ENCODE measurements at regions not wholly inside any gene's neighbourhood (a gene's known extent, or its start where the extent isn't known, plus 50 kb on each side); places are given as distances from the start of the nearest gene placed in this dataset.

GRCh38 chr4:186428481-186428880 is 126.9 kb downstream of the MTNR1A start:
- no peak overlapping the region for H4K91ac ChIP-seq (ENCODE audit: insufficient read depth, low read depth, low read length)
- no peaks in the 10 kb centered on the region for H4K20me1 ChIP-seq (ENCODE audit: insufficient read depth, low read length)
- H4K8ac ChIP-seq (ENCODE audit: low read depth in 2 of 2, low read length in 2 of 2): no peak overlapping the region
- no peak overlapping the region for H2BK120ac ChIP-seq (ENCODE audit: low read depth, low read length)
- no peak overlapping the region for H2BK15ac ChIP-seq (ENCODE audit: low read depth, low read length)
- no peak overlapping the region for H3K56ac ChIP-seq (ENCODE audit: extremely low read depth, insufficient read depth, low read length)
- H4K5ac ChIP-seq (ENCODE audit: low read depth, low read length): no peak overlapping the region
- 69% methylated on average over 6 of the region's 13 CpGs; no CpG with 5 or more reads in 1 of the 2 experiments for WGBS, 2 experiments (ENCODE audit: extremely low coverage in 2 of 2, insufficient read length in 1 of 2)
- H3K9me1 ChIP-seq (ENCODE audit: insufficient read depth, low read length): no peaks in the 10 kb centered on the region
- intact Hi-C loops (cut with micrococcal nuclease): no loop called here
- dilution Hi-C loops (cut with HindIII; ENCODE audit: low sequenced_read_pairs, unreplicated experiment): no loop called here
- H3K27me3 ChIP-seq (ENCODE audit: control insufficient read depth, insufficient read depth, low read length): no peaks in the 10 kb centered on the region
- H3K9me3 ChIP-seq (ENCODE audit: control insufficient read depth, insufficient read depth, low read length): 0 out of 2 replicates have a peak, but pooled peaks cover 2% of the 10 kb centered on the region
- H3K14ac ChIP-seq (replicated peaks; ENCODE audit: low read depth, low read length): no peak overlapping the region
- no peak overlapping the region for H2AK9ac ChIP-seq (replicated peaks; ENCODE audit: low read depth, low read length, poor library complexity)
- no peak overlapping the region for H2BK5ac ChIP-seq (ENCODE audit: low read depth, low read length, poor library complexity, severe bottlenecking)
- H3K18ac ChIP-seq (ENCODE audit: low read depth, low read length): no peak overlapping the region
- H3K4me1 ChIP-seq (ENCODE audit: control insufficient read depth, insufficient read depth, low read length): no peaks in the 10 kb centered on the region
- no peaks in the 10 kb centered on the region for H3K36me3 ChIP-seq (ENCODE audit: control insufficient read depth, insufficient read depth, low read length)
- H3K4ac ChIP-seq (ENCODE audit: low read depth, low read length): no peak overlapping the region
- no peak overlapping the region for H2AK5ac ChIP-seq (ENCODE audit: low read depth, low read length)
- in situ Hi-C loops (cut with MboI; ENCODE audit: low sequenced_read_pairs): no loop called here
- DNase-seq (no peak), ATAC-seq (ENCODE audit: low read depth) (no peak)
- ChIA-PET POLR2A (ENCODE audit: unreplicated experiment) (no interaction called here), CTCF (no interaction called here)
- no peak overlapping the region for H3K27ac ChIP-seq (ENCODE audit: insufficient read depth, low read length)
- no TSS peak for BruUV-seq (replicated peaks)
- no peak overlapping the region for H2BK20ac ChIP-seq (ENCODE audit: low read depth, low read length)
- H3K79me1 ChIP-seq (ENCODE audit: low read depth in 1 of 2, low read length in 2 of 2): no peaks in the 10 kb centered on the region
- H3K9ac ChIP-seq (ENCODE audit: low read depth, low read length): no peak overlapping the region
- TF ChIP-seq, protein P1, sequence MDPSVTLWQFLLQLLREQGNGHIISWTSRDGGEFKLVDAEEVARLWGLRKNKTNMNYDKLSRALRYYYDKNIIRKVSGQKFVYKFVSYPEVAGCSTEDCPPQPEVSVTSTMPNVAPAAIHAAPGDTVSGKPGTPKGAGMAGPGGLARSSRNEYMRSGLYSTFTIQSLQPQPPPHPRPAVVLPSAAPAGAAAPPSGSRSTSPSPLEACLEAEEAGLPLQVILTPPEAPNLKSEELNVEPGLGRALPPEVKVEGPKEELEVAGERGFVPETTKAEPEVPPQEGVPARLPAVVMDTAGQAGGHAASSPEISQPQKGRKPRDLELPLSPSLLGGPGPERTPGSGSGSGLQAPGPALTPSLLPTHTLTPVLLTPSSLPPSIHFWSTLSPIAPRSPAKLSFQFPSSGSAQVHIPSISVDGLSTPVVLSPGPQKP (IDR thresholded peaks at IDR 0.05; ENCODE audit: borderline replicate concordance, low read depth, low read length): no peak
- TF ChIP-seq MXI1 (IDR thresholded peaks at IDR 0.05; ENCODE audit: borderline replicate concordance, low read depth, low read length) (no peak), NFE2L2 (IDR thresholded peaks at IDR 0.05; ENCODE audit: low read depth, low read length) (no peak), MAFK (IDR thresholded peaks at IDR 0.05; ENCODE audit: low read depth, low read length) (no peak), FOS (IDR thresholded peaks at IDR 0.05; ENCODE audit: low read depth, low read length) (no peak), POLR2A (IDR thresholded peaks at IDR 0.05; ENCODE audit: low read depth, low read length) (no peak), RCOR1 (IDR thresholded peaks at IDR 0.05; ENCODE audit: insufficient replicate concordance, low read length) (no peak), CEBPB (IDR thresholded peaks at IDR 0.05; ENCODE audit: low read depth, low read length) (no peak)
- TF ChIP-seq, protein P2, sequence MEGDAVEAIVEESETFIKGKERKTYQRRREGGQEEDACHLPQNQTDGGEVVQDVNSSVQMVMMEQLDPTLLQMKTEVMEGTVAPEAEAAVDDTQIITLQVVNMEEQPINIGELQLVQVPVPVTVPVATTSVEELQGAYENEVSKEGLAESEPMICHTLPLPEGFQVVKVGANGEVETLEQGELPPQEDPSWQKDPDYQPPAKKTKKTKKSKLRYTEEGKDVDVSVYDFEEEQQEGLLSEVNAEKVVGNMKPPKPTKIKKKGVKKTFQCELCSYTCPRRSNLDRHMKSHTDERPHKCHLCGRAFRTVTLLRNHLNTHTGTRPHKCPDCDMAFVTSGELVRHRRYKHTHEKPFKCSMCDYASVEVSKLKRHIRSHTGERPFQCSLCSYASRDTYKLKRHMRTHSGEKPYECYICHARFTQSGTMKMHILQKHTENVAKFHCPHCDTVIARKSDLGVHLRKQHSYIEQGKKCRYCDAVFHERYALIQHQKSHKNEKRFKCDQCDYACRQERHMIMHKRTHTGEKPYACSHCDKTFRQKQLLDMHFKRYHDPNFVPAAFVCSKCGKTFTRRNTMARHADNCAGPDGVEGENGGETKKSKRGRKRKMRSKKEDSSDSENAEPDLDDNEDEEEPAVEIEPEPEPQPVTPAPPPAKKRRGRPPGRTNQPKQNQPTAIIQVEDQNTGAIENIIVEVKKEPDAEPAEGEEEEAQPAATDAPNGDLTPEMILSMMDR (conservative IDR thresholded peaks at IDR 0.05; ENCODE audit: low read depth, low read length): no peak
- no peak overlapping the region for H2AFZ ChIP-seq (replicated peaks; ENCODE audit: low read length, poor library complexity)
- H3K23ac ChIP-seq (ENCODE audit: low read depth, low read length): no peak overlapping the region
- no peak overlapping the region for H3K4me3 ChIP-seq (ENCODE audit: insufficient read depth, low read depth, low read length)
- H3K4me2 ChIP-seq (ENCODE audit: low read depth, low read length): no peak overlapping the region
